ENCODE measurements at regions not wholly inside any gene's neighbourhood (a gene's known extent, or its start where the extent isn't known, plus 50 kb on each side); places are given as distances from the start of the nearest gene placed in this dataset.

GRCh38 chr3:168977716-168978374 is 685.7 kb downstream of the MECOM start:
- FAIRE-seq, result no peak
- Histone ChIP-seq H3K4me1 (ENCODE audit: control insufficient read depth, extremely low read depth, insufficient read depth, low read length) (no peaks in the 10 kb centered on the region), H3K9ac (ENCODE audit: control insufficient read depth, extremely low read depth, insufficient read depth, low read length) (no peak overlapping the region), H3K27me3 (ENCODE audit: control insufficient read depth, extremely low read depth, insufficient read depth, low read length) (no peaks in the 10 kb centered on the region), H2AFZ (ENCODE audit: control insufficient read depth, low read length) (no peak overlapping the region), H3K4me2 (ENCODE audit: control insufficient read depth, extremely low read depth, insufficient read depth, low read depth, low read length) (no peak overlapping the region), H3K36me3 (ENCODE audit: control insufficient read depth in 2 of 2, extremely low read depth in 1 of 2, insufficient read depth in 2 of 2, low read length in 2 of 2) (no peaks in the 10 kb centered on the region), H4K20me1 (ENCODE audit: control insufficient read depth, extremely low read depth, insufficient read depth, low read length) (no peaks in the 10 kb centered on the region), H3K27ac (ENCODE audit: control insufficient read depth, insufficient read depth, low read length) (no peak overlapping the region), H3K79me2 (ENCODE audit: control insufficient read depth, insufficient read depth, low read length) (no peaks in the 10 kb centered on the region), H3K9me3 (ENCODE audit: control insufficient read depth, low read depth, low read length) (no peaks in the 10 kb centered on the region), H3K9me1 (ENCODE audit: control insufficient read depth, extremely low read depth, insufficient read depth, low read length) (no peaks in the 10 kb centered on the region), H3K4me3 (ENCODE audit: control insufficient read depth in 2 of 3, extremely low read depth in 1 of 3, insufficient read depth in 2 of 3, low read depth in 1 of 3, low read length in 3 of 3) (no peak overlapping the region)
- TF ChIP-seq EZH2 (IDR thresholded peaks at IDR 0.05; ENCODE audit: low read length), result no peak
- TF ChIP-seq CTCF (optimal IDR thresholded peaks at IDR 0.05 in 1 of 3, IDR thresholded peaks at IDR 0.05 in 1 of 3, conservative IDR thresholded peaks at IDR 0.05 in 1 of 3; ENCODE audit: extremely low read depth in 1 of 3, insufficient read depth in 2 of 3, low read length in 3 of 3), result no peak
- no peak for DNase-seq (ENCODE audit: low read depth, low spot score)
- dilution Hi-C loops (cut with MboI; ENCODE audit: extremely low pct_ligation_motif_present, low sequenced_read_pairs), result no loop called here

GRCh38 chr3:168976969-168977368 is 686.5 kb downstream of the MECOM start:
- Histone ChIP-seq H3K9me1 (ENCODE audit: control insufficient read depth, extremely low read depth, insufficient read depth, low read length) (no peaks in the 10 kb centered on the region), H3K9ac (ENCODE audit: control insufficient read depth, extremely low read depth, insufficient read depth, low read length) (no peak overlapping the region), H3K36me3 (ENCODE audit: control insufficient read depth in 2 of 2, extremely low read depth in 1 of 2, insufficient read depth in 2 of 2, low read length in 2 of 2) (no peaks in the 10 kb centered on the region), H3K27ac (ENCODE audit: control insufficient read depth, insufficient read depth, low read length) (no peak overlapping the region), H3K4me1 (ENCODE audit: control insufficient read depth, extremely low read depth, insufficient read depth, low read length) (no peaks in the 10 kb centered on the region), H3K4me3 (ENCODE audit: control insufficient read depth in 2 of 3, extremely low read depth in 1 of 3, insufficient read depth in 2 of 3, low read depth in 1 of 3, low read length in 3 of 3) (no peak overlapping the region), H4K20me1 (ENCODE audit: control insufficient read depth, extremely low read depth, insufficient read depth, low read length) (no peaks in the 10 kb centered on the region), H3K79me2 (ENCODE audit: control insufficient read depth, insufficient read depth, low read length) (no peaks in the 10 kb centered on the region), H3K9me3 (ENCODE audit: control insufficient read depth, low read depth, low read length) (no peaks in the 10 kb centered on the region), H3K4me2 (ENCODE audit: control insufficient read depth, extremely low read depth, insufficient read depth, low read depth, low read length) (no peak overlapping the region), H3K27me3 (ENCODE audit: control insufficient read depth, extremely low read depth, insufficient read depth, low read length) (no peaks in the 10 kb centered on the region), H2AFZ (ENCODE audit: control insufficient read depth, low read length) (no peak overlapping the region)
- dilution Hi-C loops (cut with MboI; ENCODE audit: extremely low pct_ligation_motif_present, low sequenced_read_pairs), result no loop called here
- no peak for FAIRE-seq
- DNase-seq (ENCODE audit: low read depth, low spot score), result no peak
- TF ChIP-seq CTCF (optimal IDR thresholded peaks at IDR 0.05 in 1 of 3, IDR thresholded peaks at IDR 0.05 in 1 of 3, conservative IDR thresholded peaks at IDR 0.05 in 1 of 3; ENCODE audit: extremely low read depth in 1 of 3, insufficient read depth in 2 of 3, low read length in 3 of 3) (no peak), EZH2 (IDR thresholded peaks at IDR 0.05; ENCODE audit: low read length) (no peak)

Measured in keratinocyte (primary cell).